VCaP (cell line): ENCODE measurements at regions not wholly inside any gene's neighbourhood (a gene's known extent, or its start where the extent isn't known, plus 50 kb on each side); places are given as distances from the start of the nearest gene placed in this dataset.

ENCODE experiments used
- H3K27ac ChIP-seq: fragments of 450-650 bp; 2 replicates; pipeline ENCODE4 v1.5.1; 2017
- TF ChIP-seq, protein P1 (sequence below): fragments of 450-650 bp; conservative IDR thresholded peaks from 2 replicates; pipeline ENCODE4 v1.5.1; 2017; ENCODE audit warnings: mild to moderate bottlenecking, moderate library complexity

- TF ChIP-seq, protein P1, sequence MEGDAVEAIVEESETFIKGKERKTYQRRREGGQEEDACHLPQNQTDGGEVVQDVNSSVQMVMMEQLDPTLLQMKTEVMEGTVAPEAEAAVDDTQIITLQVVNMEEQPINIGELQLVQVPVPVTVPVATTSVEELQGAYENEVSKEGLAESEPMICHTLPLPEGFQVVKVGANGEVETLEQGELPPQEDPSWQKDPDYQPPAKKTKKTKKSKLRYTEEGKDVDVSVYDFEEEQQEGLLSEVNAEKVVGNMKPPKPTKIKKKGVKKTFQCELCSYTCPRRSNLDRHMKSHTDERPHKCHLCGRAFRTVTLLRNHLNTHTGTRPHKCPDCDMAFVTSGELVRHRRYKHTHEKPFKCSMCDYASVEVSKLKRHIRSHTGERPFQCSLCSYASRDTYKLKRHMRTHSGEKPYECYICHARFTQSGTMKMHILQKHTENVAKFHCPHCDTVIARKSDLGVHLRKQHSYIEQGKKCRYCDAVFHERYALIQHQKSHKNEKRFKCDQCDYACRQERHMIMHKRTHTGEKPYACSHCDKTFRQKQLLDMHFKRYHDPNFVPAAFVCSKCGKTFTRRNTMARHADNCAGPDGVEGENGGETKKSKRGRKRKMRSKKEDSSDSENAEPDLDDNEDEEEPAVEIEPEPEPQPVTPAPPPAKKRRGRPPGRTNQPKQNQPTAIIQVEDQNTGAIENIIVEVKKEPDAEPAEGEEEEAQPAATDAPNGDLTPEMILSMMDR, result no peak
- no peak overlapping the region for H3K27ac ChIP-seq
These were observed 622.2 kb upstream of the SALL1 start for GRCh38 chr16:51773071-51773890.

DNA sequence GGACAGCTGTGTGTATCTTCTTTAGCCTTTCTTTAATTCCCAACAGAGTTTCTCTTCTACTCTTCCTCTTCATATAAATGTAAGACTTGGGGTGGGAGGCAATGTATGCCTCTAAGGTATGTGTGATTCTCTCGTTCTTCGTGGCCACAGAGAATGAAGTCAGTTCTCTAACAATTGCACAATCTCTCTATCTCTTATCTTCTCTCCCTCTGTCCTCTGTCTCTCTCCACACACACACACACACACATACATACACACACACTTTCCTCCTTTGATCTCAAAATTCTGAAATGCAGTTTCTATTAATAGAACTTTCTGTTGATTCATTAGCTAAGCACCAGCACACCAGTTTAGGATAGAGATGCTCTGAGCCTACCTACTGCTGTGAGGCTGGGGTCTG, 615.7 kb upstream of the SALL1 start:
- TF ChIP-seq, protein P1, result no peak
- H3K27ac ChIP-seq, result no peak overlapping the region

GRCh38 chr16:51763072-51763661, 612.1 kb upstream of the SALL1 start:
- TF ChIP-seq, protein P1, result no peak
- no peak overlapping the region for H3K27ac ChIP-seq

DNA sequence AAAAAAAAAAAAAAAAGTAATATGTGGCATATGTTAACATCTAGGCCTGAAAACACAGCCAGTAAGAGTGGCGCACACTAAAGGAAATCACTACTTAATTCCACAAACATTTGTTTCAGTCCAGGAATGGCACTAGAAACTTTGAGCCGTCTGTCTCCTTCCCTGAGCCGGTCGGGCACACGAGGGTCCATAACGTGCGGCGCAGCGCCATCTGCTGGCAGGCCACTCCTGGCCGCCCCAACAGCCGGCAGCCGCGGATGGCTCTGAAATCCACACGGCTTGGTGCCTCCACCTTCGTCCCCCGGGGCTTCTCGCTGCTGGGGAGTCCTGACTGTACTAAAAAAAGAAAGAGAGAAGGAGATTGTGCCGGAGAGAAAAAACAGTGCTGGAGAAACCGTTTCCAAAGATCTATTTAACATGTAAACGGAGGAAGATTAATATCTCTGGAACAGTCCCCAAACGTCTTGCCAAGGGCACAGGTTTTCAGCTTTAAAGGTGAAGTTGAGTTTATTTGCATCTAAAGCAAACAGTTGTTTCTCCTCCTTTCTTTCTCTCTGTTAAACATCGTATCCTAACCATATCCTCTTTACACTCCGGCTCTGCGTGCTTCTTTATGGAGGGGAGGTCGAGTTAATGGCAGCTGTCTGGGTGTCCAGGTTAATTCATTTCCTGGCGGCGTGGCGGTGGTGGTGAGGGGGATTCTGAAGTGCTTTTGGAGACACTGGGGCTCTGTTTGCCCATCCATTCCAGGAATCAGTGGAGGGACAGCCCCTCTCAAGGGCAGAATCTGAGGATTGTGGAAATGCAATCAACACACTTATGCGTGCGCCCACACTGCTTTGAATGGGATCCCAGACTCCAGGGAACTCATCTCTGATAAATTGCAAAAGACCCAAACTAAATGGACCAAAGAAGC, 611.3 kb upstream of the SALL1 start:
- H3K27ac ChIP-seq, result peak overlapping the region; percentile 5; the same call in 1 of the 2 replicates
- TF ChIP-seq, protein P1, result peak; percentile 87

DNA sequence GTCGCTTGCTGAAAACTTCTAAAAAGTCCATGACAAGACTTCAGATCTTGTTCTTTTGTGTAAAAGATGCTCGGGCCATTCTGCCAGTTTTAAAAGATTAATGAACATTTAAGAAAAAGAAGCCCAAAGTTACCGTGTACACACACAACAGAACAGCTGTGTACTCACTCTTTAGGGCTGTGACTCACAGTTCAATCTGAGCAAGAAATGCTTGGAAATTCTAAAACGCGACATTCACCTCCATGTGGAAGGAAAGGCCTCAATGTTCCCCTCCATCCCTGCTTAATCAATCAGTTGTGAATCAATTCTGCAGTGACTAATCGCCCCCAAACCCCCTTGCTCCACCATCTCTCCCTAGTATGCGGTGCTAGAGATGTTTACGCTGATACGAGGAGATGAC, 609.9 kb upstream of the SALL1 start:
- H3K27ac ChIP-seq, result no peak overlapping the region
- TF ChIP-seq, protein P1, result no peak

GRCh38 chr16:51759999-51760398, 608.9 kb upstream of the SALL1 start:
- TF ChIP-seq, protein P1, result no peak
- no peak overlapping the region for H3K27ac ChIP-seq

DNA sequence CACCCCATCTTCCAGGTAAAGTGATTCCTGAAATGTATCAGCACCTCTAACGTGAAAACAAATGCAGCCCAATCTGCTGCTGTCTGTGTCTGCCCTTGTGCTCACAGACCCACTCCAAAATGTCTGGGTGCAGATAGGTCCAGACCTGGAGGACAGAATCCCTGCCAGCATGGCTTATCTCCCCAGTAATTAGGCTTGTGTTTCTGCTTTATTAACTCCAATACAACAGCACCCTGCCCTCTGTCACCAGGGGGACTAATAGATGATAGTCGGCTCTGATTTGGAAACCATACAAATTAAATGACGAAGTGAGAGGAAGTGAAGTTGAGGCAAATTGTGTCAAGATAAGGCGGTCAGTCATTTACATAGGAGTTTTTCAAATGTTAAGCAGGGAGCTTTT, 608.3 kb upstream of the SALL1 start:
- TF ChIP-seq, protein P1, result no peak

More for the DNA sequence above, 608.3 kb upstream of the SALL1 start:
- no peak overlapping the region for H3K27ac ChIP-seq
